KG1 (cell line): ENCODE measurements at regions not wholly inside any gene's neighbourhood (a gene's known extent, or its start where the extent isn't known, plus 50 kb on each side); places are given as distances from the start of the nearest gene placed in this dataset.

Experiments
- DNase-seq: peaks from one replicate; lab custom pipeline; 2025; lab: John Stamatoyannopoulos, UW

GRCh38 chr10:4483811-4484210, 342.2 kb upstream of the AKR1E2 start:
- no peak for DNase-seq

- DNase-seq: no peak
Measured at GRCh38 chr10:4482659-4483058, 343.3 kb upstream of the AKR1E2 start.

GRCh38 chr10:4481192-4481591, 344.8 kb upstream of the AKR1E2 start:
- no peak for DNase-seq

- DNase-seq: no peak
Measured at GRCh38 chr10:4479342-4479741, 346.7 kb upstream of the AKR1E2 start.

GRCh38 chr10:4477664-4478063, 348.3 kb upstream of the AKR1E2 start:
- no peak for DNase-seq

GRCh38 chr10:4475827-4476490, 350.0 kb upstream of the AKR1E2 start:
- DNase-seq: no peak

- DNase-seq: no peak
Measured at GRCh38 chr10:4474829-4475228, 351.2 kb upstream of the AKR1E2 start.

- DNase-seq: no peak
Measured at GRCh38 chr10:4473977-4474376, 352.0 kb upstream of the AKR1E2 start.

- DNase-seq: no peak
Measured at GRCh38 chr10:4472190-4472904, 353.7 kb upstream of the AKR1E2 start.

- no peak for DNase-seq
Measured at GRCh38 chr10:4470231-4470835, 355.7 kb upstream of the AKR1E2 start.

GRCh38 chr10:4467481-4467880, 358.5 kb upstream of the AKR1E2 start:
- no peak for DNase-seq

GRCh38 chr10:4460267-4460666, 365.7 kb upstream of the AKR1E2 start:
- no peak for DNase-seq

- DNase-seq: no peak
Measured at GRCh38 chr10:4459531-4459930, 366.5 kb upstream of the AKR1E2 start.

- DNase-seq: no peak
Measured at GRCh38 chr10:4457597-4457996, 368.4 kb upstream of the AKR1E2 start.

GRCh38 chr10:4456776-4457175, 369.2 kb upstream of the AKR1E2 start:
- no peak for DNase-seq

- DNase-seq: no peak
Measured at GRCh38 chr10:4456279-4456678, 369.7 kb upstream of the AKR1E2 start.

GRCh38 chr10:4453950-4454349, 372.1 kb upstream of the AKR1E2 start:
- no peak for DNase-seq

GRCh38 chr10:4453276-4453675, 372.7 kb upstream of the AKR1E2 start:
- DNase-seq: no peak

- peak; percentile 38 for DNase-seq
Measured at GRCh38 chr10:4450981-4451908, 374.8 kb upstream of the AKR1E2 start.

GRCh38 chr10:4450169-4450568, 375.8 kb upstream of the AKR1E2 start:
- no peak for DNase-seq

GRCh38 chr10:4448030-4448429, 378.0 kb upstream of the AKR1E2 start:
- DNase-seq: no peak

GRCh38 chr10:4443419-4443818, 382.6 kb upstream of the AKR1E2 start:
- DNase-seq: no peak
